A549 (cell line): ENCODE measurements at regions not wholly inside any gene's neighbourhood (a gene's known extent, or its start where the extent isn't known, plus 50 kb on each side); places are given as distances from the start of the nearest gene placed in this dataset.

Experiments
- ATAC-seq, 2 experiments: fragments of 200-7000 bp in 1 of 2; fragments of >200 bp in 1 of 2; cut with Nextera tagmentation in 1 of 2; cut with Tn5 transposase in 1 of 2; 3 replicates each; pipeline versions ENCODE4 v1.8.0 to v1.9.1; 2018 to 2020; ENCODE audit warnings: mild to moderate bottlenecking in 1 of 2, moderate library complexity in 1 of 2
- CTCF ChIA-PET: fragments of 300-600 bp; sonication (Branson Sonifier 250); formaldehyde crosslinking; extraction: SDS; loops from one replicate; lab custom pipeline; 2021; ENCODE audit warnings: antibody characterized with exemption, inconsistent platforms; lab: Yijun Ruan, JAX
- POLR2A ChIA-PET: fragments of 350-600 bp; formaldehyde crosslinking; extraction: SDS; loops from one replicate; lab custom pipeline; 2021; ENCODE audit warnings: antibody characterized with exemption, inconsistent platforms; lab: Yijun Ruan, JAX
- DNase-seq, 2 experiments: peaks; one replicate each; pipeline versions ENCODE4 v3.0.0 to v3.0.0-alpha.2; 2011 to 2016; ENCODE audit warnings: low read depth in 1 of 2, low spot score in 1 of 2
- FAIRE-seq: peaks from 2 replicates; lab custom pipeline; 2011; peaks lifted over from hg19 to GRCh38; lab: Jason Lieb, UNC
- H3K27ac ChIP-seq, 2 experiments: fragments of >200 bp; sonication (Bioruptor Twin); formaldehyde crosslinking; 3 replicates each; pipeline ENCODE4 v1.5.1; 2016 to 2017
- H3K4me1 ChIP-seq: fragments of >200 bp; sonication (Bioruptor Twin); formaldehyde crosslinking; 3 replicates; pipeline ENCODE4 v1.6.1; 2016
- H3K4me2 ChIP-seq: fragments of >200 bp; sonication (Bioruptor Twin); formaldehyde crosslinking; 3 replicates; pipeline ENCODE4 v1.6.1; 2016
- H3K4me3 ChIP-seq: fragments of >200 bp; sonication (Bioruptor Twin); formaldehyde crosslinking; 3 replicates; pipeline ENCODE4 v1.5.1; 2016
- H3K9me3 ChIP-seq: fragments of >200 bp; sonication (Bioruptor Twin); formaldehyde crosslinking; 3 replicates; pipeline ENCODE4 v1.6.1; 2016
- BHLHE40 ChIP-seq: IDR thresholded peaks from 2 replicates; pipeline ENCODE4 v1.6.1; 2012; ENCODE audit warnings: low read depth, low read length, inconsistent platforms
- CBX8 ChIP-seq: fragments of 200-600 bp; sonication (generic); IDR thresholded peaks from 2 replicates; pipeline ENCODE4 v1.6.1; 2016
- CHD2 ChIP-seq: fragments of 150-350 bp; IDR thresholded peaks from 2 replicates; pipeline ENCODE4 v1.6.1; 2014; ENCODE audit warnings: low read length; ENCODE audit not compliant: partially characterized antibody
- CHD4 ChIP-seq: fragments of 200-600 bp; sonication (generic); IDR thresholded peaks from 2 replicates; pipeline ENCODE4 v1.6.1; 2016; ENCODE audit warnings: antibody characterized with exemption, mild to moderate bottlenecking, borderline replicate concordance
- FOSL2 ChIP-seq, 2 experiments: fragments of 450-650 bp in 1 of 2; fragments of >200 bp in 1 of 2; sonication (Bioruptor Twin) in 1 of 2; formaldehyde crosslinking; IDR thresholded peaks; 2 replicates each; pipeline versions ENCODE4 v1.5.0 to v1.6.1; 2016 to 2020; ENCODE audit warnings: mild to moderate bottlenecking in 1 of 2, moderate library complexity in 1 of 2
- FOXS1 ChIP-seq: fragments of 250-450 bp; sonication (Bioruptor Pico); IDR thresholded peaks from 2 replicates; pipeline ENCODE4 v1.5.0; 2020; ENCODE audit warnings: mild to moderate bottlenecking, moderate library complexity
- GATA3 ChIP-seq: IDR thresholded peaks from 2 replicates; pipeline ENCODE4 v1.6.1; 2012; ENCODE audit warnings: borderline replicate concordance
- HOXA7 ChIP-seq: fragments of 250-450 bp; sonication (Bioruptor Pico); IDR thresholded peaks from 2 replicates; pipeline ENCODE4 v1.5.0; 2020; ENCODE audit warnings: mild to moderate bottlenecking, moderate library complexity
- HOXB13 ChIP-seq: fragments of 250-450 bp; sonication (Bioruptor Pico); IDR thresholded peaks from 2 replicates; pipeline ENCODE4 v1.5.0; 2020; ENCODE audit warnings: low read depth, mild to moderate bottlenecking, moderate library complexity
- JUN ChIP-seq, 2 experiments: fragments of >200 bp; sonication (Bioruptor Twin); formaldehyde crosslinking; IDR thresholded peaks; 2 replicates in 1 of 2; 3 replicates in 1 of 2; pipeline ENCODE4 v1.6.1; 2016 to 2017
- KDM1A ChIP-seq: fragments of 200-600 bp; sonication (generic); IDR thresholded peaks from 2 replicates; pipeline ENCODE4 v1.6.1; 2016; ENCODE audit warnings: low read depth, mild to moderate bottlenecking
- KDM5A ChIP-seq: fragments of 200-600 bp; sonication (generic); IDR thresholded peaks from 2 replicates; pipeline ENCODE4 v1.6.1; 2016; ENCODE audit warnings: antibody characterized with exemption, mild to moderate bottlenecking
- MAX ChIP-seq: IDR thresholded peaks from 2 replicates; pipeline ENCODE4 v1.6.1; 2012
- NFE2L2 ChIP-seq: fragments of 150-350 bp; conservative IDR thresholded peaks from 2 replicates; pipeline ENCODE4 v1.6.1; 2014; ENCODE audit warnings: low read length
- POLR2A ChIP-seq: IDR thresholded peaks from 2 replicates; pipeline ENCODE4 v1.6.1; 2012; ENCODE audit warnings: mild to moderate bottlenecking, low read length
- REST ChIP-seq: fragments of 200-600 bp; sonication (generic); IDR thresholded peaks from 2 replicates; pipeline ENCODE4 v1.6.1; 2016; ENCODE audit warnings: antibody characterized with exemption, mild to moderate bottlenecking, moderate library complexity
- RFX5 ChIP-seq: fragments of 450-650 bp; IDR thresholded peaks from 2 replicates; pipeline ENCODE4 v1.7.1; 2014; ENCODE audit warnings: antibody characterized with exemption, mild to moderate bottlenecking, moderate library complexity
- SMC3 ChIP-seq: fragments of >200 bp; sonication (Bioruptor Twin); formaldehyde crosslinking; IDR thresholded peaks from 3 replicates; pipeline ENCODE4 v1.6.1; 2018; ENCODE audit warnings: inconsistent platforms
- TFCP2L1 ChIP-seq: fragments of 250-450 bp; sonication (Bioruptor Pico); IDR thresholded peaks from 2 replicates; pipeline ENCODE4 v1.5.0; 2021; ENCODE audit warnings: mild to moderate bottlenecking
- TP53 ChIP-seq: fragments of 250-450 bp; sonication (Bioruptor Pico); IDR thresholded peaks from 2 replicates; pipeline ENCODE4 v1.5.0; 2021; ENCODE audit warnings: mild to moderate bottlenecking, moderate library complexity
- USF2 ChIP-seq: fragments of 450-650 bp; IDR thresholded peaks from 2 replicates; pipeline ENCODE4 v1.6.1; 2014; ENCODE audit warnings: antibody characterized with exemption
- ZNF302 ChIP-seq: fragments of 250-450 bp; sonication (Bioruptor Pico); IDR thresholded peaks from 2 replicates; pipeline ENCODE4 v1.9.0; 2021; ENCODE audit warnings: inconsistent platforms, mild to moderate bottlenecking, moderate library complexity
- WGBS: methylation state at CpG from one replicate; pipeline ENCODE4 v1.1.6; 2017; ENCODE audit errors: missing lambda C conversion rate; 5-methylcytosine and 5-hydroxymethylcytosine counted together
- TF ChIP-seq, protein P1 (sequence below): IDR thresholded peaks from 2 replicates; pipeline ENCODE4 v1.6.1; 2012

DNA sequence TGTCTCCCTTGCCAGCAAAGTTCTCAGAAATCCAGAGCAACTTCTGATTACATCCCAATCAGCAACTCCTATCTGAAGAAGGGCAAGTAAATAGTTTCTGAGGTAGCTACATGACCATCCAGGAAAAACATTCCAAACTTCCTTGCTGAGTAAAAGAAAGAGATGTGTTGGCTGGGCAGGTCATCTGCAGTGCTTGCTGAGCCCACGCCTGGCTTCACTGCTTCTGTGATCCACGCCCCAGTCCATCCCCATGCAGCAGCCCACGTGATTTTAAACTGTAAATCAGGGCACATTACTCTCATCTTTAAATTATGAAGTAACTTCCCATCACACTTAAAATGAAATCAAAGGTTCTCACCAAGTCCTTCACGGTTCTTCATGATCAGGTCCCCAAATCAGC, 603.6 kb downstream of the QKI start (continued):
- no peak for TF ChIP-seq REST
- TF ChIP-seq CHD2, result no peak
- TF ChIP-seq CHD4, result no peak

- Histone ChIP-seq H3K27ac (no peak overlapping the region), H3K4me3 (no peak overlapping the region), H3K4me1 (no peaks in the 10 kb centered on the region), H3K4me2 (no peak overlapping the region), H3K9me3 (no peaks in the 10 kb centered on the region)
- FAIRE-seq (no peak), DNase-seq (no peak), ATAC-seq (no peak)
- WGBS, result 13% methylated on average over 5 of the region's 6 CpGs
- POLR2A ChIA-PET, result no interaction called here
- TF ChIP-seq GATA3 (no peak), ZNF302 (CRISPR knock-in tag) (no peak), BHLHE40 (no peak), TFCP2L1 (CRISPR knock-in tag) (no peak), SMC3 (no peak), TP53 (CRISPR knock-in tag) (no peak), KDM1A (no peak), HOXA7 (CRISPR knock-in tag) (no peak), FOXS1 (no peak), MAX (no peak), POLR2A (no peak), CBX8 (no peak)
- CTCF ChIA-PET, result interaction anchor here (0.9 kb wide), 1 partner anchor 13 kb away, joined by 3 read pairs; no protein-coding TSS in a partner anchor
These were observed 601.5 kb downstream of the QKI start for GRCh38 chr6:164016056-164016455.

GRCh38 chr6:164015088-164015484, 600.6 kb downstream of the QKI start:
- ATAC-seq (no peak), FAIRE-seq (no peak), DNase-seq (no peak)
- Histone ChIP-seq H3K4me1 (no peaks in the 10 kb centered on the region), H3K4me2 (no peak overlapping the region), H3K9me3 (no peaks in the 10 kb centered on the region), H3K4me3 (no peak overlapping the region), H3K27ac (no peak overlapping the region)
- POLR2A ChIA-PET, result no interaction called here
- WGBS, result 35% methylated on average over 4 of the region's 4 CpGs
- no peak for TF ChIP-seq CBX8
- no peak for TF ChIP-seq HOXB13
- no peak for TF ChIP-seq JUN (IDR thresholded peaks at IDR 0.05)
- no peak for TF ChIP-seq BHLHE40
- TF ChIP-seq KDM5A, result no peak
- TF ChIP-seq FOSL2 (IDR thresholded peaks at IDR 0.05), result no peak
- TF ChIP-seq FOSL2 (CRISPR knock-in tag; IDR thresholded peaks at IDR 0.05), result no peak
- TF ChIP-seq, protein P1, sequence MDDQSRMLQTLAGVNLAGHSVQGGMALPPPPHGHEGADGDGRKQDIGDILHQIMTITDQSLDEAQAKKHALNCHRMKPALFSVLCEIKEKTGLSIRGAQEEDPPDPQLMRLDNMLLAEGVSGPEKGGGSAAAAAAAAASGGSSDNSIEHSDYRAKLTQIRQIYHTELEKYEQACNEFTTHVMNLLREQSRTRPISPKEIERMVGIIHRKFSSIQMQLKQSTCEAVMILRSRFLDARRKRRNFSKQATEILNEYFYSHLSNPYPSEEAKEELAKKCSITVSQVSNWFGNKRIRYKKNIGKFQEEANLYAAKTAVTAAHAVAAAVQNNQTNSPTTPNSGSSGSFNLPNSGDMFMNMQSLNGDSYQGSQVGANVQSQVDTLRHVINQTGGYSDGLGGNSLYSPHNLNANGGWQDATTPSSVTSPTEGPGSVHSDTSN, result no peak
- no peak for TF ChIP-seq RFX5
- TF ChIP-seq CHD2, result no peak
- TF ChIP-seq USF2, result no peak
- no peak for TF ChIP-seq SMC3
- TF ChIP-seq MAX, result no peak
- TF ChIP-seq NFE2L2, result no peak
- CTCF ChIA-PET, result no interaction called here
